HL-60 (cell line): ENCODE measurements at regions not wholly inside any gene's neighbourhood (a gene's known extent, or its start where the extent isn't known, plus 50 kb on each side); places are given as distances from the start of the nearest gene placed in this dataset.

Source experiments
- POLR2AphosphoS5 ChIP-seq: IDR thresholded peaks from 2 replicates; pipeline ENCODE4 v1.6.1; 2012; ENCODE audit warnings: low read depth
- TF ChIP-seq, protein P1 (sequence below): IDR thresholded peaks from one replicate; pipeline ENCODE4 v1.5.1; 2011; ENCODE audit warnings: low read length, control low read depth, inconsistent platforms; ENCODE audit not compliant: insufficient read depth

DNA sequence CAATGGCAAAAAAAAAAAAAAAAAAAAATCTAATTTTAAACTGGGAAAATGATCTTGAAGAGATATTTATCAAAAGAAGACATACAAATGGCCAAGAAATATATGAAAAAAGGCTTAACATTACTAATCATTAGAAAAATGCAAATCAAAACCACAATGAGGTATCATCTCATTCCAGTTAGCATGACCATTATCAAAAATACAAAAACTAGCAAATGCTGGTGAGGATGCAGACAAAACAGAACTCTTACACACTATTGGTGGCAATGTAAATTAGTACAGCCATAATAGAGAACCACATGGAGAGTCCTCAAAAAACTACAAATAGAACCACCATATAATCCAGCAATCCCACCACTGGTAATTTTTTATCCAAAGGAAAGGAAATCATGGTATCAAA lies 489.6 kb downstream of the TNS3 start:
- TF ChIP-seq, protein P1, sequence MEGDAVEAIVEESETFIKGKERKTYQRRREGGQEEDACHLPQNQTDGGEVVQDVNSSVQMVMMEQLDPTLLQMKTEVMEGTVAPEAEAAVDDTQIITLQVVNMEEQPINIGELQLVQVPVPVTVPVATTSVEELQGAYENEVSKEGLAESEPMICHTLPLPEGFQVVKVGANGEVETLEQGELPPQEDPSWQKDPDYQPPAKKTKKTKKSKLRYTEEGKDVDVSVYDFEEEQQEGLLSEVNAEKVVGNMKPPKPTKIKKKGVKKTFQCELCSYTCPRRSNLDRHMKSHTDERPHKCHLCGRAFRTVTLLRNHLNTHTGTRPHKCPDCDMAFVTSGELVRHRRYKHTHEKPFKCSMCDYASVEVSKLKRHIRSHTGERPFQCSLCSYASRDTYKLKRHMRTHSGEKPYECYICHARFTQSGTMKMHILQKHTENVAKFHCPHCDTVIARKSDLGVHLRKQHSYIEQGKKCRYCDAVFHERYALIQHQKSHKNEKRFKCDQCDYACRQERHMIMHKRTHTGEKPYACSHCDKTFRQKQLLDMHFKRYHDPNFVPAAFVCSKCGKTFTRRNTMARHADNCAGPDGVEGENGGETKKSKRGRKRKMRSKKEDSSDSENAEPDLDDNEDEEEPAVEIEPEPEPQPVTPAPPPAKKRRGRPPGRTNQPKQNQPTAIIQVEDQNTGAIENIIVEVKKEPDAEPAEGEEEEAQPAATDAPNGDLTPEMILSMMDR = no peak
- TF ChIP-seq POLR2AphosphoS5 = no peak
